Ishikawa (cell line): ENCODE measurements at regions not wholly inside any gene's neighbourhood (a gene's known extent, or its start where the extent isn't known, plus 50 kb on each side); places are given as distances from the start of the nearest gene placed in this dataset.

ENCODE experiments used
- CEBPB ChIP-seq: IDR thresholded peaks from 2 replicates; pipeline ENCODE4 v1.6.1; 2012
- CREB1 ChIP-seq: IDR thresholded peaks from 2 replicates; pipeline ENCODE4 v1.6.1; 2012; ENCODE audit warnings: low read depth
- EGR1 ChIP-seq: IDR thresholded peaks from 2 replicates; pipeline ENCODE4 v1.6.1; 2012
- EP300 ChIP-seq: IDR thresholded peaks from 2 replicates; pipeline ENCODE4 v1.6.1; 2012; ENCODE audit warnings: borderline replicate concordance
- FOXM1 ChIP-seq: IDR thresholded peaks from 2 replicates; pipeline ENCODE4 v1.6.1; 2012; ENCODE audit warnings: low read depth, borderline replicate concordance
- NFIC ChIP-seq: IDR thresholded peaks from 2 replicates; pipeline ENCODE4 v1.6.1; 2012
- RAD21 ChIP-seq: IDR thresholded peaks from 2 replicates; pipeline ENCODE4 v1.6.1; 2012; ENCODE audit warnings: low read depth
- TAF1 ChIP-seq: IDR thresholded peaks from 2 replicates; pipeline ENCODE4 v1.6.1; 2012; ENCODE audit warnings: low read depth, mild to moderate bottlenecking
- TCF12 ChIP-seq: IDR thresholded peaks from 2 replicates; pipeline ENCODE4 v1.6.1; 2012; ENCODE audit warnings: low read depth
- TEAD4 ChIP-seq: IDR thresholded peaks from 2 replicates; pipeline ENCODE4 v1.6.1; 2012
- YY1 ChIP-seq: IDR thresholded peaks from 2 replicates; pipeline ENCODE4 v1.6.1; 2012; ENCODE audit warnings: low read depth
- ZBTB7A ChIP-seq: IDR thresholded peaks from 2 replicates; pipeline ENCODE4 v1.6.1; 2012; ENCODE audit warnings: low read depth
- TF ChIP-seq, protein P1 (sequence below): IDR thresholded peaks from 2 replicates; pipeline ENCODE4 v1.6.1; 2012
- TF ChIP-seq, protein P2 (sequence below): IDR thresholded peaks from 2 replicates; pipeline ENCODE4 v1.6.1; 2012; ENCODE audit warnings: low read depth, mild to moderate bottlenecking
- TF ChIP-seq, protein P3 (sequence below): IDR thresholded peaks from 2 replicates; pipeline ENCODE4 v1.6.1; 2012

DNA sequence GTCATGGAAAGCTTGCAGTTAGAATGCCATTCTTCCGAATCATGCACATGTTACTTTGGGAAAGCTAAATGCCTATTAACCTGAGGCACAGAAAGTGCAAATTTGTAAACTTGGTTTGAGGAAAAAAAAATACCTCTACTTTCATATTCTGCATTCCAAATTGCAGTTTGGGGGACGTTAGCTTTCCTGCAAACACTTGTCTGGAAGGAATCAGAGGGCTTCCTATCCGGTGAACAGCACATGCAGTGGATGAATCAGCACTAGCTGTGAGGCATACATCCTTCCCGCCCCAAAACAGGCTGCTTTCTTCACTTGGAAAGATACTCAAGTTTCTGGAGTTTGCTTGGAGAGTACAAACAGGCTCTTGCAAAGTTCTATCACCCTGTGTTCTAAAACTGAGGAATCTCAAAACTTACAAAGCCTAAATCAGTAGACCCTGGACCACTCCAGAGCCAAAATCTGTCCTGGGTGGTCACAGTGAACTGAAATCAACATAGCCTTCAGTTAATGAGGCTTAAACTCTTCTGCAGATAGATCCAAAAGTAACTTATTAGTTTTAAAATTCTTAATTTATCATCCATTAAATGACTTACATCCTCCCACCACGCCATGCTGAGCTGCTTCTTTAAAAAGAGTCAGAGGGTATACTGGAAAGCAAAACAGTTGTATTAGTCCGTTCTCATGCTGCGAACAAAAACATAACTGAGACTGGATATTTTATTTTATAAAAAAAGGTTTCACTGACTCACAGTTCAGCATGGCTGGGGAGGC, 802.3 kb upstream of the ARGLU1 start:
- TF ChIP-seq EP300 = no peak
- TF ChIP-seq NFIC = no peak

DNA sequence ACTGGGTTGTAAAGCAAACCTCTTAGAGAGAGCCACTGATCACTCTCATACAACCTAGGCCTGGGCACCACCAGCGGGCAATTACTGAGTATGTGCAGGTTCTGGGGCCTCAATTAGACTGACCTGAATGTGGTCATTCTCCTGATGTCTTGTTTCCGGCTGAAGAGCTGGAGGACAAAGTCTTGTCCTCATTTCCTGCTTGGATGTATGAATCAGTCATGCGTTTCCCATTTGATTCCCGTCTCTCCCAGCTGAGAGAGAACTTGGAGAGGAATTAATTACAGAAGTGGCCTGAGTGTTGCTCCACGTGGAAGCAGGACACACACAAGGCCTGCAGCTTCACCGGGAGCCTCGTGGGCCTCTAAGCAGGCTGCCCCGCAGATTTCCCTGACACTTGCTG, 799.3 kb upstream of the ARGLU1 start:
- TF ChIP-seq ZBTB7A (no peak), TEAD4 (no peak), NFIC (no peak), TCF12 (no peak), YY1 (no peak), EGR1 (no peak), RAD21 (no peak), TAF1 (no peak)
- TF ChIP-seq, protein P1, sequence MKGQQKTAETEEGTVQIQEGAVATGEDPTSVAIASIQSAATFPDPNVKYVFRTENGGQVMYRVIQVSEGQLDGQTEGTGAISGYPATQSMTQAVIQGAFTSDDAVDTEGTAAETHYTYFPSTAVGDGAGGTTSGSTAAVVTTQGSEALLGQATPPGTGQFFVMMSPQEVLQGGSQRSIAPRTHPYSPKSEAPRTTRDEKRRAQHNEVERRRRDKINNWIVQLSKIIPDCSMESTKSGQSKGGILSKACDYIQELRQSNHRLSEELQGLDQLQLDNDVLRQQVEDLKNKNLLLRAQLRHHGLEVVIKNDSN = no peak
- TF ChIP-seq, protein P2, sequence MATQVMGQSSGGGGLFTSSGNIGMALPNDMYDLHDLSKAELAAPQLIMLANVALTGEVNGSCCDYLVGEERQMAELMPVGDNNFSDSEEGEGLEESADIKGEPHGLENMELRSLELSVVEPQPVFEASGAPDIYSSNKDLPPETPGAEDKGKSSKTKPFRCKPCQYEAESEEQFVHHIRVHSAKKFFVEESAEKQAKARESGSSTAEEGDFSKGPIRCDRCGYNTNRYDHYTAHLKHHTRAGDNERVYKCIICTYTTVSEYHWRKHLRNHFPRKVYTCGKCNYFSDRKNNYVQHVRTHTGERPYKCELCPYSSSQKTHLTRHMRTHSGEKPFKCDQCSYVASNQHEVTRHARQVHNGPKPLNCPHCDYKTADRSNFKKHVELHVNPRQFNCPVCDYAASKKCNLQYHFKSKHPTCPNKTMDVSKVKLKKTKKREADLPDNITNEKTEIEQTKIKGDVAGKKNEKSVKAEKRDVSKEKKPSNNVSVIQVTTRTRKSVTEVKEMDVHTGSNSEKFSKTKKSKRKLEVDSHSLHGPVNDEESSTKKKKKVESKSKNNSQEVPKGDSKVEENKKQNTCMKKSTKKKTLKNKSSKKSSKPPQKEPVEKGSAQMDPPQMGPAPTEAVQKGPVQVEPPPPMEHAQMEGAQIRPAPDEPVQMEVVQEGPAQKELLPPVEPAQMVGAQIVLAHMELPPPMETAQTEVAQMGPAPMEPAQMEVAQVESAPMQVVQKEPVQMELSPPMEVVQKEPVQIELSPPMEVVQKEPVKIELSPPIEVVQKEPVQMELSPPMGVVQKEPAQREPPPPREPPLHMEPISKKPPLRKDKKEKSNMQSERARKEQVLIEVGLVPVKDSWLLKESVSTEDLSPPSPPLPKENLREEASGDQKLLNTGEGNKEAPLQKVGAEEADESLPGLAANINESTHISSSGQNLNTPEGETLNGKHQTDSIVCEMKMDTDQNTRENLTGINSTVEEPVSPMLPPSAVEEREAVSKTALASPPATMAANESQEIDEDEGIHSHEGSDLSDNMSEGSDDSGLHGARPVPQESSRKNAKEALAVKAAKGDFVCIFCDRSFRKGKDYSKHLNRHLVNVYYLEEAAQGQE = no peak
- TF ChIP-seq, protein P3, sequence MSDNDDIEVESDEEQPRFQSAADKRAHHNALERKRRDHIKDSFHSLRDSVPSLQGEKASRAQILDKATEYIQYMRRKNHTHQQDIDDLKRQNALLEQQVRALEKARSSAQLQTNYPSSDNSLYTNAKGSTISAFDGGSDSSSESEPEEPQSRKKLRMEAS = no peak

DNA sequence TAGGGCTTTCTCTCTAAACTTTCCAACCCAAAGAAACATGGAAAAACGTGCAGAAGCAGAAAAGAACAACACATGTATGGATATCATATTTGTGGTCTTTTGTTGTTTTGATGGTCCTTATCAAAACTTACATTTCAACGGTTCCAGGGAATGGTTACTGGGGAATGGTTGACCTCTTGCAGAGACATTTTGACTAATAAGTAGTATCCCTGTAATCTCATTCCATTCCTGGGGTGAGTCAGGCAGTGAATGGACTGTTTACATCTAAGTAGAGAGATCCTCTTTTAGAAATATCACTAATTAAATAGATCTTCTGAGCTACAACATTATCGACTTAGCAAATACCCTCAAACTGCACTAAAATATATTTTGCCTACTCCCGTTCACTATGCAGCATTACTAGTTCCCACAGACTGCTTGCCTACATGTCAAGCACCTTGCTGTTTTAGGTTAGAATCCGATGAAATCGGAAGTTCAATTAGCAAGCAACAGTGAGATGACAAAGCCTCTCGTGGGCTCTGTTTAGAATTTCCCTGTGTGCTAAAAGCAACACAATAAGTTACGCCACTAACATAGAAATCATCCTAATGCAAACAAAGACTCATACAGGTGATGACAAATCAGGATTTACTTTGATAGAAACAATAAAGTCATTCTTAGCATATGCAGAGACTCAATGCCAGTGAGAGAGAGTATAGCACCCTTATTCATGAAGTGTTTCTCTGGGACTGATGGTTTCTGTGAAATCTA, 797.7 kb upstream of the ARGLU1 start:
- TF ChIP-seq TEAD4 (no peak), RAD21 (no peak), CREB1 (no peak), EP300 (no peak), NFIC (no peak), FOXM1 (no peak), CEBPB (no peak), EGR1 (no peak), ZBTB7A (no peak), YY1 (no peak), TAF1 (no peak), TCF12 (no peak)
- TF ChIP-seq, protein P2 = no peak

DNA sequence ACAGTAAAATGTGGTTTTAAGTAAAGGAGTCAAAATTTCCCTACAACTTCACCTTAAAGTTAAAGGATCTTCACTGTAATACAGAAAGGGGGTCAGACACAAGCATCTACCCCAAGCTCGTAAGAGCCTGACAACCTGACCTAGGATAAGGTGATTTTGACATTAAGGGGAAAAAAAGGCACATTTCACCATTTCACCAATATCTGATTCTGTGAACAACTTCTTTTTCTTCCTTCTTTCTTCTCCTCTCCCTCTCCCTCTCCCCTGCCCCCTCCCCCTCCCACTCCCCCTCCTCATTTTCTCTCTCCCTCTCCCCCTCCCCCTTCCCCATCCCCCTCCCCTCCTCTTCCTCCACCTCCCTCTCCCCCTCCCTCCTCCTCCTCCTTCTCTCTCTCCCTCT, 796.7 kb upstream of the ARGLU1 start:
- TF ChIP-seq CREB1 = no peak
- no peak for TF ChIP-seq TEAD4
- TF ChIP-seq FOXM1 = no peak
- TF ChIP-seq CEBPB = no peak
- TF ChIP-seq YY1 = no peak
- no peak for TF ChIP-seq ZBTB7A
- TF ChIP-seq, protein P1 = no peak
- TF ChIP-seq, protein P2 = no peak
- TF ChIP-seq EP300 = no peak
- TF ChIP-seq EGR1 = no peak
- TF ChIP-seq, protein P3 = no peak
- no peak for TF ChIP-seq RAD21
- no peak for TF ChIP-seq TCF12
- TF ChIP-seq TAF1 = no peak
- TF ChIP-seq NFIC = no peak
